Left lung (tissue), 4 donors: ENCODE measurements at regions not wholly inside any gene's neighbourhood (a gene's known extent, or its start where the extent isn't known, plus 50 kb on each side); places are given as distances from the start of the nearest gene placed in this dataset.

ENCODE experiments used
- ATAC-seq: fragments of 200-7000 bp; cut with Tn5 transposase; one replicate; pipeline ENCODE4 v1.9.1; 2020; ENCODE audit warnings: moderate library complexity
- DNase-seq, 4 donors: peaks; one replicate each; pipeline ENCODE4 v3.0.0-alpha.2; 2013 to 2020
- H3K27ac ChIP-seq, 2 donors: fragments of 200-600 bp; sonication (generic) in 1 of 2; one replicate each; pipeline versions ENCODE4 v1.5.0 to v1.8.0; 2020 to 2021
- H3K27me3 ChIP-seq, 2 donors: fragments of 200-600 bp; sonication (generic) in 1 of 2; one replicate each; pipeline versions ENCODE4 v1.5.0 to v1.8.0; 2020 to 2021
- H3K36me3 ChIP-seq, 2 donors: fragments of 200-600 bp; sonication (generic) in 1 of 2; one replicate each; pipeline versions ENCODE4 v1.5.0 to v1.8.0; 2020 to 2021
- H3K4me1 ChIP-seq, 2 donors: fragments of 200-600 bp; one replicate each; pipeline ENCODE4 v1.8.0; 2021
- H3K4me3 ChIP-seq, 2 donors: fragments of 200-600 bp; sonication (generic) in 1 of 2; one replicate each; pipeline versions ENCODE4 v1.5.0 to v1.8.0; 2020 to 2021; ENCODE audit warnings: mild to moderate bottlenecking in 1 of 2
- H3K9me3 ChIP-seq, 2 donors: fragments of 200-600 bp; sonication (generic) in 1 of 2; one replicate each; pipeline versions ENCODE4 v1.5.0 to v1.8.0; 2020 to 2021
- intact Hi-C, 2 donors: fragments of 100-400 bp; cut with DNase I; formaldehyde crosslinking; loops; one replicate each; pipeline versions ENCODE4 v1.11.2 to v1.14.2; 2022
- TF ChIP-seq, protein P1 (sequence below), 2 donors: fragments of 200-600 bp; sonication (generic) in 1 of 2; IDR thresholded peaks; one replicate each; pipeline versions ENCODE4 v1.5.0 to v1.8.0; 2021; ENCODE audit warnings: antibody characterized with exemption in 2 of 2
- donor health status: DM: no; HTN: yes; CAD: no.
- donor health status: DM: no; HTN: no; CAD: no.

DNA sequence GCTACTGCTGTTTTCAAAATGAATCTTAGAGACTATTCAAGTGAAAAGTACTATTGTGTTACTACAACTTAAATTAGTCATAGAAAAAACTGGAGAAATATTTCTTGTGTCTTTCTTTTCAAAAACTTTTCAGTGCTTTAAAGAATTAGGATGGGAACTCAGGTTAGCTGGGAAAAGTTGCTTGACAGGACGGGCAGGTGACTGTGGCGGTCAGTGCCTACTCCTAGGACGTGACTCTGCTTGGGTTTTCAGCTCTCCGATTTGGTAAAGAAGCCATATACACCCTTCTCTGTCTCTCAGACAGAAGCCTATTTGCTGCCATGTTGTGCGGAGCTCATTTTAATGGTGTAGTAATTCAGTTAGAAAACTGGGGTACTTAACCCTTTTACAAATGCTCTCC, 89.8 kb upstream of the CACNA2D3 start:
- TF ChIP-seq, protein P1, sequence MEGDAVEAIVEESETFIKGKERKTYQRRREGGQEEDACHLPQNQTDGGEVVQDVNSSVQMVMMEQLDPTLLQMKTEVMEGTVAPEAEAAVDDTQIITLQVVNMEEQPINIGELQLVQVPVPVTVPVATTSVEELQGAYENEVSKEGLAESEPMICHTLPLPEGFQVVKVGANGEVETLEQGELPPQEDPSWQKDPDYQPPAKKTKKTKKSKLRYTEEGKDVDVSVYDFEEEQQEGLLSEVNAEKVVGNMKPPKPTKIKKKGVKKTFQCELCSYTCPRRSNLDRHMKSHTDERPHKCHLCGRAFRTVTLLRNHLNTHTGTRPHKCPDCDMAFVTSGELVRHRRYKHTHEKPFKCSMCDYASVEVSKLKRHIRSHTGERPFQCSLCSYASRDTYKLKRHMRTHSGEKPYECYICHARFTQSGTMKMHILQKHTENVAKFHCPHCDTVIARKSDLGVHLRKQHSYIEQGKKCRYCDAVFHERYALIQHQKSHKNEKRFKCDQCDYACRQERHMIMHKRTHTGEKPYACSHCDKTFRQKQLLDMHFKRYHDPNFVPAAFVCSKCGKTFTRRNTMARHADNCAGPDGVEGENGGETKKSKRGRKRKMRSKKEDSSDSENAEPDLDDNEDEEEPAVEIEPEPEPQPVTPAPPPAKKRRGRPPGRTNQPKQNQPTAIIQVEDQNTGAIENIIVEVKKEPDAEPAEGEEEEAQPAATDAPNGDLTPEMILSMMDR (IDR thresholded peaks at IDR 0.05), result no peak
- ATAC-seq (no peak), DNase-seq (no peak)
- H3K27me3 ChIP-seq, result no peaks in the 10 kb centered on the region
- no peak overlapping the region for H3K27ac ChIP-seq
- H3K4me3 ChIP-seq, result no peak overlapping the region
- H3K4me1 ChIP-seq, result no peaks in the 10 kb centered on the region
- H3K36me3 ChIP-seq, result no peaks in the 10 kb centered on the region
- intact Hi-C loops, result no loop called here
- no peaks in the 10 kb centered on the region for H3K9me3 ChIP-seq

DNA sequence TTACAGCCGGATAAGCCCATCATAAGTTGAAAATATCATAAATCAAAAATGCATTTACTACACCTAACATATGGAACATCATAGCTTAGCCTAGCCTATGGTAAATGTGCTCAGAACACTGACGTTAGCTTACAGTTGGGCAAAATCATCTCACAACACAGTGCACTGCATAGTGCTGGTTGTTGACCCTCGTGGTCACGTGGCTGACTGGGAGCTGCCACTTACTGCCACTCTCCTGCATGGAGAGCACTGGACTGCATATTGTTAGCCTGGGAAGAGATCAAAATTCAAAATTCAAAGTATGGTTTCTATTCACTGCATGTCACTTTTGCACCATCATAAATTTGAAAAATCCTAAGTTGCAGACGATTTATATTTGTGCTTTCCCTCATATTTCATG, 94.0 kb upstream of the CACNA2D3 start:
- DNase-seq (no peak), ATAC-seq (peak; percentile 73)
- TF ChIP-seq, protein P1 (IDR thresholded peaks at IDR 0.05), result no peak
- H3K4me1 ChIP-seq, result no peaks in the 10 kb centered on the region
- no peaks in the 10 kb centered on the region for H3K27me3 ChIP-seq
- H3K27ac ChIP-seq, result no peak overlapping the region
- H3K4me3 ChIP-seq, result no peak overlapping the region
- intact Hi-C loops, result no loop called here
- no peaks in the 10 kb centered on the region for H3K36me3 ChIP-seq
- H3K9me3 ChIP-seq, result no peaks in the 10 kb centered on the region

DNA sequence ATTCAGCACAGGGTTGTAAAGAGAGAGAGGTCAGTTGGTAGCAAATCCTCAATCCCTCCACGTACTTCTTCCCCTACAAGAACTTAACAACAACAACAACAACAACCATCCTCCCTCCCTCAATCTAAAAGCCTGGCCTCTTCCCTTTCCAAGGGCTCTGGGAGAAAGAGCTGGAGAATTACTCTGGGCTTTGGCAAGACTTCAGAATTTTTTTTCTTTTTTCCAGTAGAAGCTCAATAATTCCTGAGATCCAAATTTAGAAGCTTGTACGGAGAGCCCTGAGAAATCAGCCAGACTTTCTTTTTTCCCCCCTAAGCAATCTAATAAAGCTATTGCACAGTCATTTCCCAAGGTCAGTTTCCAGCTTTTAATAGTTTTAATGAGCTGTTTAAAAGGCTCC, 95.8 kb upstream of the CACNA2D3 start:
- DNase-seq, result peak in 2 of 4 donors; percentile 45 to 57
- intact Hi-C loops, result no loop called here
- H3K27ac ChIP-seq, result no peak overlapping the region

DNA sequence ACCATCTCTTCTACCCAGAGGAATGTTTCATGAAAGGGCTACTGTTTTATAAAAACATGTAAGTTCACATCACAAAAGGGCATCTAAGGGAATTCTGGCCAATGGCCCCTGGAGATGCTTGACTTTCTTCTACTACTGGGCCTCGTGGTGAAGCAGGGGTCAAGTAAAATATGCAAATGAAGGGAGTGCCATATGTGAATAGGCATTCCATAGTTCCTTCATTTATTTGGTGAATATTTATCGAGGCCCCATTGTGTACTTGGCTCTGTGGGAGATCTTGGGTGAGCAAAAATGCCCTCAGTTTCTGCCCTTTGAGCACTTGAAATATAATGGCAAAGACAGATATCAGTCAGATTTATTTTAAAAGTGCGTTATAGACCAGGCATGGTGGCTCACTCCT, 101.3 kb upstream of the CACNA2D3 start:
- Histone ChIP-seq H3K4me1 (no peaks in the 10 kb centered on the region), H3K36me3 (no peaks in the 10 kb centered on the region), H3K27ac (no peak overlapping the region), H3K27me3 (no peaks in the 10 kb centered on the region), H3K4me3 (no peak overlapping the region), H3K9me3 (peaks cover 0 to 21% of the 10 kb centered on the region in 2 donors)
- TF ChIP-seq, protein P1 (IDR thresholded peaks at IDR 0.05), result no peak
- intact Hi-C loops, result no loop called here
- no peak for DNase-seq
- ATAC-seq, result no peak

More for the DNA sequence above, 95.8 kb upstream of the CACNA2D3 start:
- ATAC-seq, result no peak
- TF ChIP-seq, protein P1 (IDR thresholded peaks at IDR 0.05), result no peak
- Histone ChIP-seq H3K36me3 (no peaks in the 10 kb centered on the region), H3K27me3 (no peaks in the 10 kb centered on the region), H3K4me1 (no peaks in the 10 kb centered on the region), H3K4me3 (no peak overlapping the region), H3K9me3 (no peaks in the 10 kb centered on the region)

DNA sequence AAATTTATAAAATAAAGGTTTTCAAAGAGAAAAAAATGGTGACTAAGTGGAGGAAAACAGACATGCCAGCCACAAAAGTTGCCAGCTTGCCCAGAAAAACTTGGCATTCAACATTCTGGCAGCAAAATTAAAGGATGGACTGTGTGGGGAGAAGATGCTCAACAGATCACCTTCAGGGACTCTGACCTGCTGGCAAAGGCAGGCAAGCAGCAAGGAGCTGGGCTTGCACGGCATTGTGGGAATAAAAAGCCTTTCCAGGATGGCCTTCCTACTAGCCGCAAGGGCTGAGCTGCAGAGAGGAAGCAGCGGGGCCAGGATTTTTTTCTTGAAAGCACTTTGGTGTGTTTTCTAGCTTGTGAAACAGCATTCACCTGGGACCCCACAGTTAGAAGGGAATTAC, 101.9 kb upstream of the CACNA2D3 start:
- ATAC-seq, result no peak
- TF ChIP-seq, protein P1 (IDR thresholded peaks at IDR 0.05), result no peak
- intact Hi-C loops, result no loop called here

More for the DNA sequence above, 101.9 kb upstream of the CACNA2D3 start:
- Histone ChIP-seq H3K27me3 (no peaks in the 10 kb centered on the region), H3K4me1 (no peaks in the 10 kb centered on the region), H3K9me3 (peaks cover 0 to 21% of the 10 kb centered on the region in 2 donors), H3K36me3 (no peaks in the 10 kb centered on the region), H3K27ac (no peak overlapping the region), H3K4me3 (no peak overlapping the region)
- no peak for DNase-seq
